ENCODE measurements at regions not wholly inside any gene's neighbourhood (a gene's known extent, or its start where the extent isn't known, plus 50 kb on each side); places are given as distances from the start of the nearest gene placed in this dataset.
"Not testable (repeated sequence)": the region's sequence is repeated elsewhere in the genome, so short reads cannot be mapped to it uniquely, and the experiment has no call there.

- DNase-seq, result not testable (repeated sequence)
Observed at GRCh38 chr10:61818251-61818650, 83.2 kb upstream of the ARID5B start.

GRCh38 chr10:61819208-61819607, 82.3 kb upstream of the ARID5B start:
- DNase-seq, result no peak

- no peak for DNase-seq
Observed at GRCh38 chr10:61821153-61821552, 80.3 kb upstream of the ARID5B start.

GRCh38 chr10:61821693-61822092, 79.8 kb upstream of the ARID5B start:
- DNase-seq, result no peak

- no peak for DNase-seq
Observed at GRCh38 chr10:61822096-61822495, 79.4 kb upstream of the ARID5B start.

GRCh38 chr10:61822781-61823230, 78.7 kb upstream of the ARID5B start:
- DNase-seq, result no peak

GRCh38 chr10:61825001-61825400, 76.5 kb upstream of the ARID5B start:
- DNase-seq, result no peak

- DNase-seq, result no peak
Observed at GRCh38 chr10:61825628-61826027, 75.9 kb upstream of the ARID5B start.

GRCh38 chr10:61828034-61828433, 73.5 kb upstream of the ARID5B start:
- no peak for DNase-seq

GRCh38 chr10:61828788-61829187, 72.7 kb upstream of the ARID5B start:
- no peak for DNase-seq

GRCh38 chr10:61830072-61830845, 71.2 kb upstream of the ARID5B start:
- DNase-seq, result peak; percentile 13

GRCh38 chr10:61830846-61831273, 70.6 kb upstream of the ARID5B start:
- peak; percentile 5 for DNase-seq

GRCh38 chr10:61832866-61833481, 68.5 kb upstream of the ARID5B start:
- no peak for DNase-seq

- no peak for DNase-seq
Observed at GRCh38 chr10:61834519-61834918, 67.0 kb upstream of the ARID5B start.

GRCh38 chr10:61835069-61835945, 66.2 kb upstream of the ARID5B start:
- DNase-seq, result peak; percentile 79

- DNase-seq, result peak; percentile 37
Observed at GRCh38 chr10:61835946-61836887, 65.3 kb upstream of the ARID5B start.

GRCh38 chr10:61836888-61837754, 64.4 kb upstream of the ARID5B start:
- peak; percentile 8 for DNase-seq

- DNase-seq, result peak; percentile 24
Observed at GRCh38 chr10:61837755-61838171, 63.7 kb upstream of the ARID5B start.

- DNase-seq, result no peak
Observed at GRCh38 chr10:61839916-61840315, 61.6 kb upstream of the ARID5B start.

GRCh38 chr10:61840403-61840802, 61.1 kb upstream of the ARID5B start:
- DNase-seq, result no peak
